ENCODE measurements at regions not wholly inside any gene's neighbourhood (a gene's known extent, or its start where the extent isn't known, plus 50 kb on each side); places are given as distances from the start of the nearest gene placed in this dataset.
"Not testable (repeated sequence)": the region's sequence is repeated elsewhere in the genome, so short reads cannot be mapped to it uniquely, and the experiment has no call there.

DNA sequence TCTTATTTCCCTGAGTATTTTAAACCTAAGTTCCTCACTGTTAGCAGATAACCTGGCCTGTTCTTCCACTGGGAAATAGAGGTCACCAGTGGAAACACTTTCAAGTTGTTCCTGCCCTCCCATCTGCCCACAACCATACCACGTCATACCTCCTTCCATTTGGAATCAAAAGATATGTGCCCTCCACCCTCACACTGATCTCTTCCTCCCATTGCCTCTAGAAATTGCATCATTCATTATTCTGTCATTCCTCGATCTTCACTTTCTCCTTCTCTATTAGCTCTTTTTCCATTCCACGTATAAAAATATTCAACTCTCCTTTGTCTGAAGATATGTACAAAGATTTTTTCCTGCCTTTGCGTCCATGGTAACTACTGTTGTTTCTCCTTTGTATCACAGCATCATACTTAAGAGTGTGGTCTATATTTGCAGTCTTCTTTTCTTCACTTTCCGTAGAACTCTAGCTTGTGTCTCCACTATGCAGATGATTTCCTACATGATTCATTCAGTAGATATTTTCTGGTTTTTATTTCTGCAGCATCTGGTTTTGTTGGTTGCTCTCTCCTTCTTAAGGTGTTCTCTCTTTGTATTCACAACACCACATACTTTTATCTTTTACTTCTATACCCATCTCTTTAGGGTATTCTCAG, 312.3 kb downstream of the REEP3 start:
- Histone ChIP-seq H3K4me3 (ENCODE audit: low read length) (no peak overlapping the region), H3K27me3 (ENCODE audit: control insufficient read depth, insufficient read depth, low read length) (no peaks in the 10 kb centered on the region), H3K9me3 (replicated peaks; ENCODE audit: control insufficient read depth, low read depth, low read length) (no peaks in the 10 kb centered on the region), H3K27ac (ENCODE audit: low read length) (no peak overlapping the region), H3K4me1 (ENCODE audit: control insufficient read depth, insufficient read depth, low read length) (no peaks in the 10 kb centered on the region), H3K36me3 (ENCODE audit: control insufficient read depth, insufficient read depth, low read length) (no peaks in the 10 kb centered on the region)
- 77% methylated on average over 1 of the region's 5 CpGs for WGBS (ENCODE audit: insufficient coverage)
- DNase-seq, result no peak

DNA sequence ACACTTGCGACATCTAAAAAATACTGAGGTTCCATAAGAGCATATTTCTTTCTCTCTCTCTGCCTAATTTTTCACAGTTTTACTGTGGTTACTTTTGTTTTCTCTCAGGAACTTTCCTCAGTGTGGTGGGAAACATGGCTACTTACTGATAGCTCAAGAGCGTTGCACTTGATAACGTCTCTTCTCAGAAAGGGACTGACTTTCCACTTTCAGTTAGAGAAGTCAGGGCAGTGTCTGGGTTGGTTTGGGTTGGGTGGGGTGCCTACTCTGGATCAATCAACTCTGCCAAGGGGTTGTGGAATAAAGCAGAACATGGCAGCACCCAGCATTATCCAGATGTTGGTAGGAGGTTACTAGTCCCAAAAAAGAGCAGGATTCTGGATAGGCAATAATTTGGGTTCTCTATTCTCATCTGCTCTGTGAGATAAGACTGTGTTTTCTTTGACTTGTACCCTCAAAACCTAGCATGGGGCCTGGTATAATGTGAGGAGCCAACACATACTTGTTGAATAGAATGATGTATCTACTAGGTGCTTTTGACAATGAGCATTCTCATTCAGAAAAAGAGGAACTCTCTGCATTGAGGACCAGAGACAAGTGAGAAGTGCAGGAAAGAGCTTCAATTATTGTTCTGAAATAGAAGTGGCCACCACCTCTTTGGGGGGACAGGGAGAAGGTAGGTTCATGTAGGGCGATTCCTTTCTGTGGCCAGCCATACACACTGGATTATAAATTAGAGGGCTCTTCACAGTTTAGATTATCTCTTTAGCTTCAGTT, 315.7 kb downstream of the REEP3 start:
- no peak overlapping the region for H3K27ac ChIP-seq (ENCODE audit: low read length)
- 80% methylated on average over 1 of the region's 4 CpGs for WGBS (ENCODE audit: insufficient coverage)

DNA sequence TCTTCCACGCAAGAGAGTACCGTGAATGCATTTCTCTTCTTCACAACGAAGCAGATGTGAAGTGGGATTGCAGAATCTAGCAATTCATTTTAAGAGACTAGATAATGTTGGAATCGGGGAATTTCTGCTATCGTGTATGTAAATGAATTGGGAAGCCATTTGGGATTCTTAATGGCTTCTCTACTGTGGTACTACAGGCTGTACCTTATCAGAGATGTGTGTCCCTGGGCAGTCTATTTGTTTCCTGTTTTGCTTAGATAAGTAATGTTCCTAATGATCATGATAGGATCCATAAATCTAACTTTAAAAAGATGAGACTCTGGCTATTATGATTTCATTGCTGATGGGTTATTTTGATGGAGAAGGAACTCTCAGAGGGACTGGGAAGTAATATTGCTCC, 320.6 kb downstream of the REEP3 start:
- Histone ChIP-seq H3K27ac (ENCODE audit: low read length) (no peak overlapping the region), H3K27me3 (ENCODE audit: control insufficient read depth, insufficient read depth, low read length) (no peaks in the 10 kb centered on the region), H3K4me3 (ENCODE audit: low read length) (no peak overlapping the region), H3K4me1 (ENCODE audit: control insufficient read depth, insufficient read depth, low read length) (no peaks in the 10 kb centered on the region), H3K9me3 (replicated peaks; ENCODE audit: control insufficient read depth, low read depth, low read length) (no peaks in the 10 kb centered on the region), H3K36me3 (ENCODE audit: control insufficient read depth, insufficient read depth, low read length) (no peaks in the 10 kb centered on the region)
- WGBS (ENCODE audit: insufficient coverage), result no CpG with 5 or more reads among the region's 5 CpGs
- no peak for DNase-seq

More for the DNA sequence above, 315.7 kb downstream of the REEP3 start:
- Histone ChIP-seq H3K4me3 (ENCODE audit: low read length) (no peak overlapping the region), H3K36me3 (ENCODE audit: control insufficient read depth, insufficient read depth, low read length) (no peaks in the 10 kb centered on the region), H3K27me3 (ENCODE audit: control insufficient read depth, insufficient read depth, low read length) (no peaks in the 10 kb centered on the region), H3K9me3 (replicated peaks; ENCODE audit: control insufficient read depth, low read depth, low read length) (no peaks in the 10 kb centered on the region), H3K4me1 (ENCODE audit: control insufficient read depth, insufficient read depth, low read length) (no peaks in the 10 kb centered on the region)
- DNase-seq, result no peak

DNA sequence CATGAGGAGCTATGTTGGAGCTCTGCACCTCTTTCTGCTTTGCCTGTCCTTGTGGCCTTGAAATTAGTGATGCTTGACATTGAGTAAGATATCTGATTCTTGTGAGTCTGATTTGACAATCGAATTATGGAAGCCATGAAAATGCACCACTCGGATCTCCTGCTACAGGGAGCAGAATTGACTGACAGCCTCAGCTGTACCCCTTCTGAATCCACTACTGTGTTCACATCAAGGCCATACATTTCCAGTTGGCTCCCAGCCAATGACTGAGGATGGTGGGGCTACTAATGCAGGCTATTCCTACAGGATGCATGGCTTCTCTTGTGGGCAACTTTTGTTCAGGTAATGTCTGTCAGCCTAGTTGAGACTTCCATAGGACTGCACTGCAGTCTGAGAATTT, 321.9 kb downstream of the REEP3 start:
- no peaks in the 10 kb centered on the region for H3K4me1 ChIP-seq (ENCODE audit: control insufficient read depth, insufficient read depth, low read length)
- H3K27me3 ChIP-seq (ENCODE audit: control insufficient read depth, insufficient read depth, low read length), result no peaks in the 10 kb centered on the region
- H3K9me3 ChIP-seq (replicated peaks; ENCODE audit: control insufficient read depth, low read depth, low read length), result no peaks in the 10 kb centered on the region
- 80% methylated on average over 1 of the region's 2 CpGs for WGBS (ENCODE audit: insufficient coverage)
- no peak overlapping the region for H3K27ac ChIP-seq (ENCODE audit: low read length)
- H3K4me3 ChIP-seq (ENCODE audit: low read length), result no peak overlapping the region
- no peaks in the 10 kb centered on the region for H3K36me3 ChIP-seq (ENCODE audit: control insufficient read depth, insufficient read depth, low read length)
- peak; percentile 24 for DNase-seq

DNA sequence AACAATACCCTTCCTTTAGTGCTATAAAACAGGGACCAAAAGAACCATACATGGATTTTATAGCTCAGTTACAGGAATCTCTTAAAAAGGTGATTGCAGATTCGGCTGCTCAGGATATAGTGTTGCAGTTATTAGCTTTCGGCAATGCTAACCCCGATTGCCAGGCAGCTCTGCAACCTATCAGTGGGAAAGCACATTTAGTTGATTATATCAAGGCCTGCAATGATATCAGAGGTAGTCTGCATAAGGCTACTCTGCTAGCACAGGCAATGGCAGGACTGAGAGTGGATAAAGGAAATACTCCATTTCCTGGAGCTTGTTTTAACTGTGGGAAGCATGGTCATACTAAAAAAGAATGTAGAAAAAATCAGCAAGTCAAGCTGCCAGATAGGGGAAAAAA, 327.7 kb downstream of the REEP3 start:
- H3K36me3 ChIP-seq (ENCODE audit: control insufficient read depth, insufficient read depth, low read length); H3K4me3 ChIP-seq (ENCODE audit: low read length); H3K9me3 ChIP-seq (replicated peaks; ENCODE audit: control insufficient read depth, low read depth, low read length); H3K27me3 ChIP-seq (ENCODE audit: control insufficient read depth, insufficient read depth, low read length); DNase-seq; H3K27ac ChIP-seq (ENCODE audit: low read length); H3K4me1 ChIP-seq (ENCODE audit: control insufficient read depth, insufficient read depth, low read length): not testable (repeated sequence)
- WGBS (ENCODE audit: insufficient coverage), result 42% methylated on average over 3 of the region's 3 CpGs

DNA sequence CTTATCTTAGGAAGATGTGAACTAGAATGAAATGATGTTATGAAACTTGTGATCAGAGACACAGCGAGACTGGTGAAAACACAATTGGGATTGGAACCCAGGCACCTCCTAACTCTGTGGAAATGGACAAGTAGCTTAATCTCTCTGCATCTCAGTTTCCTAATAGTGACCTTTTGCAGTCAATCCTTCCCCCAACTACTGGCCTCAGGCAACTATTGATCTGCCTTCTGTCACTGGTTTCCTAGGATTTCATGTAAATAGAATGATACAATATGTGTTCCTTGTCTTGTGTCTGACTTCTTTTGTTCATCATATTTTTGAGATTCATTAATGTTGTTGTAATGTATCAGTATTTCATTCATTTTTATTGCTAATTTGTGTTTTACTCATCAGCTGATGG, 341.7 kb downstream of the REEP3 start:
- no peak overlapping the region for H3K27ac ChIP-seq (ENCODE audit: low read length)
- H3K9me3 ChIP-seq (replicated peaks; ENCODE audit: control insufficient read depth, low read depth, low read length), result no peaks in the 10 kb centered on the region
- WGBS (ENCODE audit: insufficient coverage), result 100% methylated on average over 1 of the region's 1 CpG
- no peak overlapping the region for H3K4me3 ChIP-seq (ENCODE audit: low read length)
- no peaks in the 10 kb centered on the region for H3K36me3 ChIP-seq (ENCODE audit: control insufficient read depth, insufficient read depth, low read length)
- H3K27me3 ChIP-seq (ENCODE audit: control insufficient read depth, insufficient read depth, low read length), result no peaks in the 10 kb centered on the region
- peaks cover 11% of the 10 kb centered on the region for H3K4me1 ChIP-seq (ENCODE audit: control insufficient read depth, insufficient read depth, low read length)
- DNase-seq, result no peak

DNA sequence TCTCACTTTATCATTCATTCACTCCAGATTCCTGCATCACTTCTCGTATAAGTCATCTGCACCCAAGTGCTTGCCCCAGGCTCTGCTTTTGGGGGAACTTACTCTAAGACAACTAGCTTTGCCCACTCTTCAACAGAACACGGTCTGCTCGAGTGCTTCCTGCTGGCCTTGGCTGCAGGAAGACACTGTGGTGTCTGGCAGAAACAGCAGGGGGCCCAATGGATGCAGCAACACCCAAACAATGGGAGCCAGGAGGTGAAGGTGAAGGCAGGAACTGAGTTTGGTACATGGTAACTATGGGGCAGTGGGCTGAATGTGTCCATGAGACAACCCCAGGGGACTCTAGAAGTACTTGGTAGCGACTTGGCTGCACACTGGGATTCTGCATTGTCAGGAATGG, 344.0 kb downstream of the REEP3 start:
- no peak for DNase-seq
- 89% methylated on average over 3 of the region's 4 CpGs for WGBS (ENCODE audit: insufficient coverage)
- no peaks in the 10 kb centered on the region for H3K27me3 ChIP-seq (ENCODE audit: control insufficient read depth, insufficient read depth, low read length)

DNA sequence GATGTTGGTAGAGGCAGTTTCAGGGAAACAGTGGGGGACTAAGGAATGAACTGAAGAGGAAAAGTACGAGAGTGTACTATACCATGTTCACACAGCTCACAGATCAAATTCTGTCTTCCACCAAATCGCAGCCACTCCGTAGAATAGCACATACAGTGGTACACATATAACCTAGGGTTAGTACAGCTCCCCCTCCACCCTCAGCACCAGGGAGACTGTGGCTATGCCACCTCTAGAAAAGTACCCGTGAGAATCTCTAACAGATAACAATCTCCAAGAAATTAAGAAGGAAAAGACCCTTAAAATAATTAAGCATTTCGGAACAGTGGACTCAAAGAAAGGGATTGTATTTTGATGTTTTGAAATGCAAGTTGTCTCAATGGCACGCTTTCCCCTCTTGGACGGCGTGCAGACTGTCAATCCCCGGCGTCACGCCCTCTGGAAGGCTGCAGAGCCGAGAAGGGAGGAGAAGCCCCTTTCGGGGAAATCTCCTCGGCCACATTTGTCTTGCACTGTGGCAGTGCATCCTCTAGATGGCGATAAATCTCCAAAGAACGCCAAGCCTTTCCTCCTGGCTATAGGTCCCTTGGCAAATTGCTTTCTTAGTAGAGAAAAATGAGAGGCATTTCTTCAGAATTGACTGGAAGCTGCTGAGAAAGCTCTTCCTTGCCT, 345.0 kb downstream of the REEP3 start:
- no peaks in the 10 kb centered on the region for H3K27me3 ChIP-seq (ENCODE audit: control insufficient read depth, insufficient read depth, low read length)
- no peaks in the 10 kb centered on the region for H3K36me3 ChIP-seq (ENCODE audit: control insufficient read depth, insufficient read depth, low read length)
- H3K4me3 ChIP-seq (ENCODE audit: low read length), result peak overlapping the region; percentile 35
- H3K4me1 ChIP-seq (ENCODE audit: control insufficient read depth, insufficient read depth, low read length), result peaks cover 11% of the 10 kb centered on the region
- H3K27ac ChIP-seq (ENCODE audit: low read length), result no peak overlapping the region
- DNase-seq, result peak; percentile 84
- no peaks in the 10 kb centered on the region for H3K9me3 ChIP-seq (replicated peaks; ENCODE audit: control insufficient read depth, low read depth, low read length)
- 4% methylated on average over 3 of the region's 16 CpGs for WGBS (ENCODE audit: insufficient coverage)

More for the DNA sequence above, 344.0 kb downstream of the REEP3 start:
- Histone ChIP-seq H3K27ac (ENCODE audit: low read length) (no peak overlapping the region), H3K4me1 (ENCODE audit: control insufficient read depth, insufficient read depth, low read length) (peaks cover 11% of the 10 kb centered on the region), H3K36me3 (ENCODE audit: control insufficient read depth, insufficient read depth, low read length) (no peaks in the 10 kb centered on the region), H3K9me3 (replicated peaks; ENCODE audit: control insufficient read depth, low read depth, low read length) (no peaks in the 10 kb centered on the region), H3K4me3 (ENCODE audit: low read length) (no peak overlapping the region)

DNA sequence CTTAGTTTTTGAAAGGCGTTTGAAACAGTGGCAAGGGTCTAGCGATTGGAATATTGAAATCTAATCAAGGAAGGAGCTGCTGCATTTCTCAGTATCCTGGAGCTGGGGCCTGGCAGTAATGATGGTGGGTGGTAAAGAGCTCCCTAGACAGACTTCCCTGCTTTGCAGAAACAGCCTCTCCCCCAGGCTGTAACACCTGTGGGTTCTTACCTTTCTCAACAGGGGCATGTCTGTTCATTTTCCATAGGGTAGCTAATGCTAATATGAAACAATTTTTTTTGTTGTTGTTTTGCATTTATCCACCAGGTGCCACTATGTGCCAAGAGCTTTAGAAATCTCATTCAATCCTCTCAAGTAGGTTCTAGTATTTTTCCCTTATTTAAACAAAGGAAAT, 345.5 kb downstream of the REEP3 start:
- 0% methylated on average over 1 of the region's 2 CpGs for WGBS (ENCODE audit: insufficient coverage)

DNA sequence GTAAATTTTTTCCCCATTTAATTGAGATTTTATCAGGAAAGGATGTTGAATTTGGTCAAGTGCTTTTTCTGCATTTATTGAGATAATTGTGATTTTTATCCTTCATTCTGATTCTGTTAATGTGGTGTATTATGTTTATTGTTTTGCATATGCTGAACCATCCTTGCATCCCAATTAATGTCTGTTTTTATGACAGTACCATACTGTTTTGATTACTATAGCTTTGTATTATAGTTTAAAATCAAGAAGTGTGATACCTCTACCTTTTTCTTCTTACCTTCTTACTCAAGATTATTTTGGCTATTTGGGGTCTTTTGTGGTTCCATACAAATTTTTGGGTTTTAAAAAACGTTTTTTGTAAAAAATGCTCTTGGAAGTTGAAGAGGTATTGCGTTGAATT, 357.2 kb downstream of the REEP3 start:
- Histone ChIP-seq H3K27me3 (ENCODE audit: control insufficient read depth, insufficient read depth, low read length) (no peaks in the 10 kb centered on the region), H3K9me3 (replicated peaks; ENCODE audit: control insufficient read depth, low read depth, low read length) (no peaks in the 10 kb centered on the region), H3K4me3 (ENCODE audit: low read length) (no peak overlapping the region), H3K4me1 (ENCODE audit: control insufficient read depth, insufficient read depth, low read length) (no peaks in the 10 kb centered on the region), H3K27ac (ENCODE audit: low read length) (no peak overlapping the region), H3K36me3 (ENCODE audit: control insufficient read depth, insufficient read depth, low read length) (no peaks in the 10 kb centered on the region)
- no peak for DNase-seq
- no CpG with 5 or more reads among the region's 2 CpGs for WGBS (ENCODE audit: insufficient coverage)

More for the DNA sequence above, 345.5 kb downstream of the REEP3 start:
- Histone ChIP-seq H3K4me1 (ENCODE audit: control insufficient read depth, insufficient read depth, low read length) (peaks cover 11% of the 10 kb centered on the region), H3K36me3 (ENCODE audit: control insufficient read depth, insufficient read depth, low read length) (no peaks in the 10 kb centered on the region), H3K27me3 (ENCODE audit: control insufficient read depth, insufficient read depth, low read length) (no peaks in the 10 kb centered on the region), H3K4me3 (ENCODE audit: low read length) (no peak overlapping the region), H3K27ac (ENCODE audit: low read length) (no peak overlapping the region), H3K9me3 (replicated peaks; ENCODE audit: control insufficient read depth, low read depth, low read length) (no peaks in the 10 kb centered on the region)
- DNase-seq, result peak; percentile 15
